NCI-H82 treated with DMSO at 0.1 percent for 48 hours (cell line): ENCODE measurements at regions not wholly inside any gene's neighbourhood (a gene's known extent, or its start where the extent isn't known, plus 50 kb on each side); places are given as distances from the start of the nearest gene placed in this dataset.

Experiments
- DNase-seq: peaks from one replicate; lab custom pipeline; 2025; ENCODE audit not compliant: unreplicated experiment; lab: John Stamatoyannopoulos, UW

- DNase-seq = no peak
Observed at GRCh38 chr4:23269566-23269965, 576.8 kb downstream of the GBA3 start.

- no peak for DNase-seq
Observed at GRCh38 chr4:23268072-23268771, 575.5 kb downstream of the GBA3 start.

GRCh38 chr4:23266401-23266800 is 573.7 kb downstream of the GBA3 start:
- DNase-seq = no peak

GRCh38 chr4:23260511-23260910 is 567.8 kb downstream of the GBA3 start:
- no peak for DNase-seq

- no peak for DNase-seq
Observed at GRCh38 chr4:23245203-23245832, 552.6 kb downstream of the GBA3 start.

- no peak for DNase-seq
Observed at GRCh38 chr4:23242962-23243361, 550.2 kb downstream of the GBA3 start.

GRCh38 chr4:23241408-23241807 is 548.7 kb downstream of the GBA3 start:
- no peak for DNase-seq

- DNase-seq = no peak
Observed at GRCh38 chr4:23238848-23239247, 546.1 kb downstream of the GBA3 start.

- DNase-seq = no peak
Observed at GRCh38 chr4:23237771-23238170, 545.0 kb downstream of the GBA3 start.

GRCh38 chr4:23235628-23236390 is 543.1 kb downstream of the GBA3 start:
- DNase-seq = no peak

GRCh38 chr4:23234716-23235115 is 542.0 kb downstream of the GBA3 start:
- DNase-seq = no peak

- no peak for DNase-seq
Observed at GRCh38 chr4:23234018-23234417, 541.3 kb downstream of the GBA3 start.

- DNase-seq = no peak
Observed at GRCh38 chr4:23233596-23233995, 540.9 kb downstream of the GBA3 start.

GRCh38 chr4:23232987-23233386 is 540.2 kb downstream of the GBA3 start:
- no peak for DNase-seq

GRCh38 chr4:23225564-23225963 is 532.8 kb downstream of the GBA3 start:
- DNase-seq = no peak

GRCh38 chr4:23224684-23225420 is 532.1 kb downstream of the GBA3 start:
- DNase-seq = no peak

- no peak for DNase-seq
Observed at GRCh38 chr4:23220911-23221310, 528.2 kb downstream of the GBA3 start.

- DNase-seq = no peak
Observed at GRCh38 chr4:23219779-23220408, 527.2 kb downstream of the GBA3 start.

GRCh38 chr4:23213198-23213597 is 520.5 kb downstream of the GBA3 start:
- DNase-seq = no peak

GRCh38 chr4:23212558-23212957 is 519.8 kb downstream of the GBA3 start:
- no peak for DNase-seq

- no peak for DNase-seq
Observed at GRCh38 chr4:23207059-23207458, 514.3 kb downstream of the GBA3 start.
